Inflammatory macrophage treated with lipopolysaccharide for 4 hours (primary cell): ENCODE measurements at regions not wholly inside any gene's neighbourhood (a gene's known extent, or its start where the extent isn't known, plus 50 kb on each side); places are given as distances from the start of the nearest gene placed in this dataset.
"Not testable (repeated sequence)": the region's sequence is repeated elsewhere in the genome, so short reads cannot be mapped to it uniquely, and the experiment has no call there.

Experiments used
- DNase-seq: peaks from one replicate; pipeline ENCODE4 v3.0.0-alpha.2; 2020

- DNase-seq = peak; percentile 4
These were observed 60.8 kb upstream of the CCDC179 start for GRCh38 chr11:22920939-22921565.

DNA sequence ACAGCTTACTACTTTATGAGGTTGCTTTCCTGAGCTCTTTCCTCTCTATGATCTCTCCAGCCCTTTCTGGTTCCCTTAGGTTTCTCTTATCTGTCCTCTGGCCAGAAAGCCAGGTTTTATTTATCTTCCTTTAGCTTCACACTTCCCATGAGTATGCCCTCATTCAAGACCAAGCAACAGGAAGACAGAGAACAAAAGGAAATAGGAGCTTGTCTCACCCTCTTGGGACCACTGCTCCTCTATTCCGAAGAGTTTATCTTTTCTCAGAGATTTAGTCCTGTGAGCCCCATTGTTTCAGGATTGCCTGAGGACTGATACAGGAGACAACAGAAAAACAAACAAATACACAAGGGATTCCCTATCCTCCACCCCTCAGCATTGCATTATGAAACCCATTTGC, 62.4 kb upstream of the CCDC179 start:
- no peak for DNase-seq

DNA sequence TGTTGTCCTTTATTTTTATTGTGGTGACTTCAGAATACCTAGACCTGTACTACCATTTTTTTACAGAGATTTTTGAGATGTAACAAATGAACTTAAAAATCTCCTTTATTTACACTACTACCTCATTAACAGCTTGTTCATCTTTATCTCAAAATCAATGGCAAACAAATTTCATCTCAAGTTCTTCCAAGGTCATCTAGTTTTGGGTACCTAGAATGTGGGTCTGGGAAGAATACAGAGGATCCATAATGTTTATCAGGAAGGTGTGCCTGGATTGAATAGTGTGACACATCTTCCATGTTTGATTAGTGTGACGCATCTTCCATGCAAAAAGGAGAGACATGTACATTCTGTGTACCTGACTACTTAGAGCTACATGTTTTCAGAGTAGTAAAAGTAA, 63.3 kb upstream of the CCDC179 start:
- DNase-seq = no peak

- DNase-seq = no peak
These were observed 66.1 kb upstream of the CCDC179 start for GRCh38 chr11:22926341-22926740.

DNA sequence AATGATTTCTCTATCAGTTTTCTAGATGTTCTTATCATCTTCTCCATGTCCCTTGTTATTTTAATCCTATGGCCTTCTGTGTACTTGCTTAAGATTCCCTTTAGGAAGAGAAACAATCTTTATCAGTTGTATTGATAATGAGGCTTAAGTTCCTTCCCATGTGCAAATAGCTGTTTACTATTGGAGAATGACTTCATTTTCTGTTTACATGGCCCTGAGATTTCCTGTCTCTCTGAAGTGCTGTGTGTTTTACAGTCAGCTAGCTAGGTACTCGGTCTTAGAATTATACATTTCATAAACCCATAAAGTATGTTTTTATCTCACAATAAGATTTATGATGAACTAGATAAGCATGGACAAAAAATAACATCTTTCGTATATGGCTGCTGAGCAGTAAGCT, 67.5 kb upstream of the CCDC179 start:
- no peak for DNase-seq

- no peak for DNase-seq
These were observed 68.1 kb upstream of the CCDC179 start for GRCh38 chr11:22928207-22928917.

- DNase-seq = no peak
These were observed 70.7 kb upstream of the CCDC179 start for GRCh38 chr11:22930816-22931594.

- no peak for DNase-seq
These were observed 78.4 kb upstream of the CCDC179 start for GRCh38 chr11:22938691-22939090.

DNA sequence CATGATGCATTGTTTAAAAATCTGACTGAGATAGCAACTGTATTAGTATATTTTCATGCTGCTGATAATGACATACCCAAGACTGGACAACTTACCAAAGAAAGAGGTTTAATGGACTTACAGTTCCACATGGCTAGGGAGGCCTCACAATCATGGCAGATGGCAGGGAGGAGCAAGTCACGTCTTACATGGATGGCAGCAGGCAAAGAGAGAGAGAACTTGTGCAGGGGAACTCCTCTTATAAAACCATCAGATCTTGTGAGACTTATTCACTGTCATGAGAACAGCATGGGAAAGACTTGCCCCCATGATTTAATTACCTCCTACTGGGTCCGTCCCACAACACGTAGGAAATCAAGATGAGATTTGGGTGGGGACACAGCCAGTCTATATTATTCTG, 81.3 kb upstream of the CCDC179 start:
- DNase-seq = not testable (repeated sequence)

DNA sequence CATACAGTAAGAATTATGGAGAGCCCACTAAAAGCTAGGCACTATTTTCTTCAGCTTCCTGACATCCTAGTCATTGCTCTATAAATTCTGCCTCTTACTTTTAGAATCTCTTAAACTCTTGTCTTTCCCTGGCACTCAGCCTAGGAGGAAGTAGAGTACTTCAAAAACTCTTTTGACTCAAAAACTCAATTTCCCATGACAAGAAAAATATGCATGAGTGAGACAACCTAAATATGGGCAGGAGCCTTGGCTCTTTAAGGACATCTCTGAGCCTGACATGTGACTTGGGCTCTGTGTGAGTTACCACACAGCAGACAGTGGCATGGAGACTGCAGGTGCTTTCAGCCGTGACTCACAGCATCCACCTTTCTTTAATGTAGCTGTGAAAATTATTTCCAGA, 97.5 kb upstream of the CCDC179 start:
- no peak for DNase-seq

- no peak for DNase-seq
These were observed 114.0 kb upstream of the CCDC179 start for GRCh38 chr11:22974251-22974650.

- DNase-seq = peak; percentile 67
These were observed 115.9 kb upstream of the CCDC179 start for GRCh38 chr11:22976146-22976545.

DNA sequence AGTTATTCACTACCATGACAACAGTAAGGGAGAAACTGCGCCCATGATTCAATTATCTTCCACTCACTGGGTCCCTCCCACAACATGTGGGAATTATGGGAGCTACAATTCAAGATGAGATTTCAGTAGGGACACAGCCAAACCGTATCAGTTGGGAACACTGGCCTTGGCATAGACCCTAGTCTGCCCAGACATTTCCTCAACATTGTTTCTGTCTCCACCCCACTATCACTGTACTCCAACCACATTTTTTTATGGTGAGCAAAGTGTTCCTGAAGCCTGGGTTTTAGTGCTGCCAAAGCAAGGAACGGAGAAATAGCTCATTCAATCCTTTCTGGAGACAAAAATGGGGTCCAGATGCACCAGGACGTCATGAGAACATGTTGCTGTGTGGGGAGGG, 122.6 kb upstream of the CCDC179 start:
- DNase-seq = no peak

DNA sequence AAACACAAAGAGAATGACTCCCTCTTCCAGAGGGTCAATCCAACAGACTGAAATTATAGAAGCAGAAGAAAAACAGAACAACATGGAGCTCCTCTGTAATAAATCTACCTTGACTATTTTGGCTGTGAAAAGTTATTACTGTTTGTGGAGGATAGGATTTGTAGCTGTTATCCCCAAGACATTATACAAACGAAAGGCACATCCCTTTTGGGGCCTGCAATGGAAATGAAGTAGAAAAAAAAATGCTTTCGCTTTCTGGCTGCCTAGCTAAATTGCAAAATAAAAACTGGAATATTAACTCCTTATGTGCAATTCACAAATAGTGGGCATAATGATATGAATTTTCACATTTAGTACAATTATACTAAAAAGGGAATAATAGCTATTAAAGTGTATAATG, 123.8 kb upstream of the CCDC179 start:
- no peak for DNase-seq

- no peak for DNase-seq
These were observed 129.1 kb upstream of the CCDC179 start for GRCh38 chr11:22989371-22989770.

GRCh38 chr11:22991196-22991595, 130.9 kb upstream of the CCDC179 start:
- no peak for DNase-seq

DNA sequence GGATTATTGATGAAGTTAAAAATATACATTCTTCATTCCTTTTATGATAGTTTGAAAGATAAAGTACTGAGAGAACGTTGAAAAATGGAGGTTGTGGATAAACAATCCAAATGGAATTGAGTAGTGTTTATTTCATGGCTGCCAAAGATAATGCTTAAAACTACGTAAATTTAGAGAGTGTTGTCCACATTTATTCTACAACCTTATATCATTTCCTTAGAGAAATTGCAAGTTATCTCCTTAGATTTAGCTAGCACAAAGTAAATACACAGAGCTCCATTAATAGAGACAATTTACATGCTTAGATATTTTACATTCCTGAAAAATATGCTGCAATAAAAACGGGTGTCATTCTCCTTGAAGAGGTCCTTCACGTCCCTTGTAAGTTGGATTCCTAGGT, 146.5 kb upstream of the CCDC179 start:
- no peak for DNase-seq

GRCh38 chr11:23010790-23011335, 150.6 kb upstream of the CCDC179 start:
- DNase-seq = no peak

DNA sequence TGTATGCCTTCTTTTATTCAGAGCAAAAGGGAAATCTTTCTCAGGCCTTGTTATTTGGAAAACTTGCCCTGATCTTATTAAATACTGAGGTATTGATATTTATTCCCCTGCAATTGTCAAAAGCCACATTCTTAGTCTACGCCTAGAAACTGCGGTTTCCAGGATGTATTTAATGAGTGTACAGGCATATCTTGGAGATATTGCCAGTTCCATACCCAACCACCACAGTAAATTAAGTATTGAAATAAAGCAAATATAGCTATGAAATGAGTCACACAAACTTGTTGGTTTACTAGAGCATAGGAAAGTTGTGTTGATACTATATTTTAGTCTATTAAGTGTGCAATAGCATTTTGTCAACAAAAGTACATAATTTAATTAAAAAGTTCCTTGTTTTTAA, 152.7 kb upstream of the CCDC179 start:
- DNase-seq = no peak

GRCh38 chr11:23013509-23013908, 153.2 kb upstream of the CCDC179 start:
- DNase-seq = no peak

DNA sequence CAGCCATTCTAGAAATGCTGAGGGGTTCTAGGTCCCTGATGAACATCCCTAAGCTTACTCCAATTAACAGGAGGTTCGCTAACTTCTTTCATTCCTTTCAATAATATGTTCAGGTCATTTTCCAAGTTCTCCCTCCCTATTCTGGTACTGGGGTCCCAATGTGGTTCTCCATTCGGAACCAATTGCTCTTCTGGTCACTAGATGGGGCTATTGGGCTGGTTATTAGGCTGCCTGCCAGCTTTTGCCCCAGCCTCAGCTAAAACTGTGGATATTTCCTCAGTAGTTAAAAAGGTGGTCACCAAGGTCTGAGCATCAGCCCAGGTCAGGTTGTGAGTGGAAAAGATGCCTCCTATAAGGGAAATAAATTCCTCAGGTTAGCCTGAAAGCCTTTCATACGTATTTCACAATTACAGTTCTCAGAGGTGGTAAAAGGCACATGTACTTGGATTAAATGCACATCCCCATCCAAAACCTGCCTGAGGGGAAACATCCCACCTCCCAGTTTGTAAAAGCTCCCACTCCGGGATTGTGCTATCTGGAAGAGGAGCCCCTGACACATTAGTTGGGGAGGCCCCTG, 161.1 kb upstream of the CCDC179 start:
- peak; percentile 0 for DNase-seq

DNA sequence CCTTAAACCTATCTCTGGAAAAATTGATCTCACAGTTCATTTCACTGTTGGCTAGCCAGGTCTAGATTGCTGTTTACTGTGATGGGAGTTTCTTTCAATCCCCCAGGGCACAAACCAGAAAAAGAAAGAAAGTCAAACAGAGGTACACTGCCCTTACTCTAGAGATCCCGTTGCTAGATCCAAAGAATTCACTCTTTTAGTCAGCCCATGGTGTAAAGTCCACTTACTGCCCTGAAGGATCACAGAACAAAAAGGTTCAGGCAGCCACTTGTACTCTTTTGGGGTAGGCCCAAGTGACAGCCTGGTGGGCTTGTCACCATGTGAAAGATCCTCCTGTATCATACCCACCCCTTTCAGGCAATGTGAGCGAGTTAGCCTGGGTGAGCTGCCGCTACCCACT, 162.6 kb upstream of the CCDC179 start:
- DNase-seq = no peak

- no peak for DNase-seq
These were observed 163.0 kb upstream of the CCDC179 start for GRCh38 chr11:23023319-23023718.
